SH-SY5Y (cell line): ENCODE measurements at regions not wholly inside any gene's neighbourhood (a gene's known extent, or its start where the extent isn't known, plus 50 kb on each side); places are given as distances from the start of the nearest gene placed in this dataset.

Experiments used
- GATA2 ChIP-seq: IDR thresholded peaks from 2 replicates; pipeline ENCODE4 v1.6.1; 2011; ENCODE audit warnings: mild to moderate bottlenecking, low read depth, low read length
- GATA3 ChIP-seq: IDR thresholded peaks from 2 replicates; pipeline ENCODE4 v1.6.1; 2011; ENCODE audit warnings: low read depth, mild to moderate bottlenecking, low read length, moderate library complexity

DNA sequence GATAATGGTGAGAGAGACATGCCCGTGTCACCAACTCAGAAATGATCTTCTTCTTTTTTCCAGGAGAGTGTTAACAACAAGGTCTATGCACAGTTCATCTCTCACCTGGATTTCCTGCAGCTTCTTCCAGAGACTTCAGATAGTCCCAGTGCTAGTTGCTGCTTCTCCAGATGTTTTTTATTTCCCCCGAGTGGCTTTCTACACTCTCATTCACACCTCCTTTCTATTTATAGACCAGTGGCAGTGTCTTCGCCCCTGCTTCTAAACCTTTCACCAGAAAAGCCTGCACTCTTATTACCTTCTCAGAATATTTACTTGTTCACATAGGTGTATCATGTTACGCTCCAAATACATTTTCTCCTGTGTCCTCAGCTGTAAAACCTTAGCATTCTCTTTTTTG, 558.8 kb upstream of the CHAC2 start:
- TF ChIP-seq GATA2, result no peak
- TF ChIP-seq GATA3, result no peak
